H1 (cell line): ENCODE measurements at regions not wholly inside any gene's neighbourhood (a gene's known extent, or its start where the extent isn't known, plus 50 kb on each side); places are given as distances from the start of the nearest gene placed in this dataset.

Source experiments
- CREB1 ChIP-seq: IDR thresholded peaks from 2 replicates; pipeline ENCODE4 v1.6.1; 2012; ENCODE audit warnings: inconsistent platforms
- JUN ChIP-seq: IDR thresholded peaks from 2 replicates; pipeline ENCODE4 v1.6.1; 2011; ENCODE audit warnings: low read depth, mild to moderate bottlenecking, improper control_type of control experiment, low read length
- POLR2AphosphoS5 ChIP-seq: IDR thresholded peaks from 2 replicates; pipeline ENCODE4 v1.6.1; 2011; ENCODE audit warnings: low read depth, low read length
- RAD21 ChIP-seq, 2 experiments: IDR thresholded peaks in 1 of 2; conservative IDR thresholded peaks in 1 of 2; 2 replicates each; pipeline ENCODE4 v1.6.1; 2011; ENCODE audit warnings: low read depth in 2 of 2, low read length in 2 of 2, improper control_type of control experiment in 1 of 2, inconsistent platforms in 1 of 2, mild to moderate bottlenecking in 1 of 2, moderate library complexity in 1 of 2
- SP4 ChIP-seq: IDR thresholded peaks from 2 replicates; pipeline ENCODE4 v1.6.1; 2012; ENCODE audit warnings: low read length, inconsistent platforms
- ZNF274 ChIP-seq: IDR thresholded peaks from 2 replicates; pipeline ENCODE4 v1.7.0; 2012; ENCODE audit warnings: low read length, borderline replicate concordance; ENCODE audit errors: extremely low read depth
- TF ChIP-seq, protein P1 (sequence below): IDR thresholded peaks from 2 replicates; pipeline ENCODE4 v1.6.1; 2012; ENCODE audit warnings: inconsistent platforms
- TF ChIP-seq, protein P2 (sequence below), 3 experiments: IDR thresholded peaks; 1 replicate in 2 of 3; 2 replicates in 1 of 3; pipeline versions ENCODE4 v1.5.1 to v1.6.1; 2011; ENCODE audit warnings: low read length in 3 of 3, mild to moderate bottlenecking in 3 of 3, inconsistent platforms in 2 of 3, low read depth in 1 of 3, moderate library complexity in 1 of 3; ENCODE audit not compliant: insufficient read depth in 1 of 3; ENCODE audit errors: control extremely low read depth in 1 of 3

DNA sequence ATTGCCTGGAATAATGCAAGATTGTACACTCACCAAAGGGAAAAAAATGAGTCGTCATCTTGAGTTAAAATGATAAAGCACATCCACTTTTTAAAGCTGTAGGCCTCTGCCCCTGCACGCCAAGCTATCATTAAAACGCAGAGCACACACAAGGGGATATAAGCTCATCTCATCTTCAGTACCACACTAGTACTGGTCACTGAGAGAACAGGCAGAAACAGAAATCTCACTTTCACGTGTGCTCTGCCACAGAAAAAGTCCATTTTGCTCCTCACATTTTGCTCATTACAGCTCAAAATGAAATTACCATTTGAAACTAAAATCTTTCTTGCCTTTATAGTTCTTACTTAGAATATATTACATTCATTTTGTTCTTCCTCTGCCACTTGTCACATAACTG lies 99.2 kb upstream of the SLC30A5 start:
- TF ChIP-seq RAD21 (IDR thresholded peaks at IDR 0.05 in 1 of 2, conservative IDR thresholded peaks at IDR 0.05 in 1 of 2; ENCODE audit: low read depth in 2 of 2, low read length in 2 of 2) = no peak
- TF ChIP-seq, protein P1, sequence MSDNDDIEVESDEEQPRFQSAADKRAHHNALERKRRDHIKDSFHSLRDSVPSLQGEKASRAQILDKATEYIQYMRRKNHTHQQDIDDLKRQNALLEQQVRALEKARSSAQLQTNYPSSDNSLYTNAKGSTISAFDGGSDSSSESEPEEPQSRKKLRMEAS = no peak
- TF ChIP-seq ZNF274 = no peak
- TF ChIP-seq, protein P2, sequence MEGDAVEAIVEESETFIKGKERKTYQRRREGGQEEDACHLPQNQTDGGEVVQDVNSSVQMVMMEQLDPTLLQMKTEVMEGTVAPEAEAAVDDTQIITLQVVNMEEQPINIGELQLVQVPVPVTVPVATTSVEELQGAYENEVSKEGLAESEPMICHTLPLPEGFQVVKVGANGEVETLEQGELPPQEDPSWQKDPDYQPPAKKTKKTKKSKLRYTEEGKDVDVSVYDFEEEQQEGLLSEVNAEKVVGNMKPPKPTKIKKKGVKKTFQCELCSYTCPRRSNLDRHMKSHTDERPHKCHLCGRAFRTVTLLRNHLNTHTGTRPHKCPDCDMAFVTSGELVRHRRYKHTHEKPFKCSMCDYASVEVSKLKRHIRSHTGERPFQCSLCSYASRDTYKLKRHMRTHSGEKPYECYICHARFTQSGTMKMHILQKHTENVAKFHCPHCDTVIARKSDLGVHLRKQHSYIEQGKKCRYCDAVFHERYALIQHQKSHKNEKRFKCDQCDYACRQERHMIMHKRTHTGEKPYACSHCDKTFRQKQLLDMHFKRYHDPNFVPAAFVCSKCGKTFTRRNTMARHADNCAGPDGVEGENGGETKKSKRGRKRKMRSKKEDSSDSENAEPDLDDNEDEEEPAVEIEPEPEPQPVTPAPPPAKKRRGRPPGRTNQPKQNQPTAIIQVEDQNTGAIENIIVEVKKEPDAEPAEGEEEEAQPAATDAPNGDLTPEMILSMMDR (IDR thresholded peaks at IDR 0.05; ENCODE audit: control extremely low read depth in 1 of 3, insufficient read depth in 1 of 3, low read depth in 1 of 3, low read length in 3 of 3) = no peak
- TF ChIP-seq POLR2AphosphoS5 = no peak
- TF ChIP-seq JUN = no peak
- no peak for TF ChIP-seq SP4
- no peak for TF ChIP-seq CREB1
